Liver (tissue), 3 donors: ENCODE measurements at regions not wholly inside any gene's neighbourhood (a gene's known extent, or its start where the extent isn't known, plus 50 kb on each side); places are given as distances from the start of the nearest gene placed in this dataset.

Experiments used
- CTCF ChIP-seq: fragments of 150-350 bp; IDR thresholded peaks from 2 replicates; pipeline ENCODE4 v1.5.1; 2017; ENCODE audit warnings: improper control_type of control experiment, low read depth, low read length; ENCODE audit not compliant: missing input control
- EGR1 ChIP-seq, 2 donors: IDR thresholded peaks; 2 replicates each; pipeline ENCODE4 v1.6.1; 2016 to 2018; ENCODE audit warnings: antibody characterized with exemption in 2 of 2, low read depth in 2 of 2
- GABPA ChIP-seq, 2 donors: IDR thresholded peaks in 1 of 2; conservative IDR thresholded peaks in 1 of 2; 2 replicates each; pipeline ENCODE4 v1.6.1; 2016; ENCODE audit warnings: antibody characterized with exemption in 2 of 2, mild to moderate bottlenecking in 1 of 2, moderate library complexity in 1 of 2
- MAX ChIP-seq: IDR thresholded peaks from 2 replicates; pipeline ENCODE4 v1.6.1; 2016; ENCODE audit warnings: antibody characterized with exemption
- NR2F2 ChIP-seq: IDR thresholded peaks from 2 replicates; pipeline ENCODE4 v1.6.1; 2016; ENCODE audit warnings: antibody characterized with exemption
- RAD21 ChIP-seq, 2 donors: IDR thresholded peaks; 2 replicates each; pipeline ENCODE4 v1.6.1; 2016; ENCODE audit warnings: antibody characterized with exemption in 2 of 2, mild to moderate bottlenecking in 2 of 2
- REST ChIP-seq: IDR thresholded peaks from 2 replicates; pipeline ENCODE4 v1.6.1; 2016; ENCODE audit warnings: antibody characterized with exemption, mild to moderate bottlenecking
- SP1 ChIP-seq: IDR thresholded peaks from 2 replicates; pipeline ENCODE4 v1.6.1; 2018; ENCODE audit warnings: antibody characterized with exemption, mild to moderate bottlenecking
- TAF1 ChIP-seq: conservative IDR thresholded peaks from 2 replicates; pipeline ENCODE4 v1.6.1; 2016; ENCODE audit warnings: antibody characterized with exemption, mild to moderate bottlenecking
- donor health status: healthy.
- donor health status: healthy.

- TF ChIP-seq EGR1 (IDR thresholded peaks at IDR 0.05; ENCODE audit: low read depth in 2 of 2) (no peak), CTCF (no peak), NR2F2 (no peak), MAX (no peak), RAD21 (IDR thresholded peaks at IDR 0.05) (no peak), GABPA (IDR thresholded peaks at IDR 0.05 in 1 of 2, conservative IDR thresholded peaks at IDR 0.05 in 1 of 2) (no peak), REST (no peak), SP1 (no peak), TAF1 (no peak)
Measured at GRCh38 chr2:168392024-168392423, 64.0 kb upstream of the CERS6 start.
